ENCODE measurements at regions not wholly inside any gene's neighbourhood (a gene's known extent, or its start where the extent isn't known, plus 50 kb on each side); places are given as distances from the start of the nearest gene placed in this dataset.
"Not testable (repeated sequence)": the region's sequence is repeated elsewhere in the genome, so short reads cannot be mapped to it uniquely, and the experiment has no call there.

- no peak for DNase-seq
Measured at GRCh38 chr2:236910781-236911495, 174.8 kb upstream of the COPS8 start.

DNA sequence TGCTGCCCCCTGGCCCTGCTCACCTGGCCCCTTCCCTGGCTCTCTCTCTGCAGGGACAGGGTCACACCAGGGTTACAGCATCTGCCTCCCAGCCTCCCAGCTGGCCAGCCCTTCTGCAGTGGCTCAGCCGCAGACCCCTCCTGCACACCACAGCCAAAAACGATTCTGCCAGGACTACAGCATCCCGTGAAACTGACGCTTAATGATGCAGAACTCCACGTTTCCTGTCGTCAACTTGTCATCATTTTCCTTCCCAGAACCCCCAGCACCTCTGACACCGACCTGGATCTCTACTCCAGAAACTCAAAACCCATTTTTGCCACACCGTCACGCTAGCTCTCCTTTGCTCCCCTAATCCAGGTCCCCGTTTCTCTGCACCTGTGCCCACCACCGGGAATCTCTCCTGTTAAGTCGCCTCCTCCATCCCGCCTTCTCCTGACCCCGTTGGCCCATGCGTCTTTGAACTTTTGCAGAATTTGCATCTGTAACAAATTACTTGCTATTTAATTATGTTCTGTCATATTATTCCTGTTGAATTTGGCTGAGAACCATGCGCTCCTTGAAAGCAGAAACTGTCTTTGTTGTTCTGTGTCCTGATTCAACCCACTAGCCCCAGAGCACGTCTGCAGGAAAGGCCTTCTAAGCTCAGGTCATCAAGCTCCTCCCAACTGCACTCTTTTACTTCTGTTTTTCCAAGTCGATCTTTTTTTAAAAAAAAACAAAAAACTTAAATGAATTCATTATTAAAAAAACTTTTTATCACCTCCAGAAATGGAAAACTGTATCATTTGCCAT, 173.2 kb upstream of the COPS8 start:
- DNase-seq: no peak

DNA sequence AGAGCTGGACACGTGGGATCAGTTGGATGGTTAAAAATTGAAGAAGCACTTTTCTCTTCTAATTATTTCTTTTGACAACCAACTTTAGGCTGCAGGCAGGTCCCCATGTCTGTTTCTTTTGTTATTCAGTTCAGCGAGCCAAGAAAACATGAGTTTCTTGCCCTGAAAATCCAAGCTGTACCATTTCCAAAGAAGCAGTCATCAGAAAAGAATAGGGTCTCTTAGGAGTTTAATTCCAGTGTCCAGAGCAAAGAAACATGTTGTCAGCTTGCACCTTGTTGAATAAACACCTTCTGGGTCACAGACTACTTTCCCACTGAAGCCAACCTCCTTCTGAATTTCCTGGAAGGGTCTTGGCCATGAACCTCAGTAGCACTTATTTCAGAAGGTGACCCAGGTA, 170.5 kb upstream of the COPS8 start:
- no peak for DNase-seq

- no peak for DNase-seq
Measured at GRCh38 chr2:236915726-236916125, 170.0 kb upstream of the COPS8 start.

- DNase-seq: no peak
Measured at GRCh38 chr2:236916181-236916580, 169.5 kb upstream of the COPS8 start.

- DNase-seq: no peak
Measured at GRCh38 chr2:236916651-236917050, 169.0 kb upstream of the COPS8 start.

- DNase-seq: no peak
Measured at GRCh38 chr2:236917164-236917563, 168.5 kb upstream of the COPS8 start.

DNA sequence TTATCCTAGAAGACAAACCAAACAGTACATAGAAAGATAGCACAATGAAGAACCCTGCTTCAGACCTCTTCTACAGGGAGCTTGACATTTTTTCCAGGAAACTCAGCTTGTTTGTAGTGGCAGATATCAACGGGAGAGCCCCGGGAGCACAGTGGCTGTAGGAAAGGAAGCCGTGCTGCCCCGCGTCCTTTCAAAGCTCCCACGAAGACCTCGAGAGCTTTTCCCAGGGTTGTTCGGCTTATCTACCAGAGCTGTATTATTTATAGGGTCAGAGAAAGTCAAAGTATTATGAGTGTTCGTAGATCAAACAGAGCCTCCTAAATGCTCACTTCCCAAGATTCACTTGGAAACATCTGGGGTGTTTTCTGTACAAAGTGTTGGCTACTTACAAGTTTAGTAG, 167.1 kb upstream of the COPS8 start:
- no peak for DNase-seq

DNA sequence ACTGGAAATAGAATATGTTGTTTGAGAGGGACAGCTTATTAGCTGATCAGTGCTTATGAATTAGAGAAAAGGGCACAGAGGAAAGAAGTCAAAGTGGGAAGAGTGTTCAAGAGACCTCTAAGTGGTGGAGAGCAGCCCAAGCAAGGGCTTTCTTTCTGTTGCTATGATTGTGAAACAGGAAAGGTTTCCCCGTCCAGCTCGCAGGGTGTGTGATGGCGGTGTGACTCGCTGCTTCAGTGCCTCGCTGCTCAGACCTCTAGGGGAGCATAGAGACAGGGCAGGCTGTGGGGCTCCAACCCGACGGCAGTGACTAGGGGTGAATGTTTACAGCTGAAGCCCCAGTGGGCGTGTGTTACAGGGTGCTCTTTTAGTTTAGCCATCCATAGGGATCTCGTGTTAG, 166.5 kb upstream of the COPS8 start:
- no peak for DNase-seq

DNA sequence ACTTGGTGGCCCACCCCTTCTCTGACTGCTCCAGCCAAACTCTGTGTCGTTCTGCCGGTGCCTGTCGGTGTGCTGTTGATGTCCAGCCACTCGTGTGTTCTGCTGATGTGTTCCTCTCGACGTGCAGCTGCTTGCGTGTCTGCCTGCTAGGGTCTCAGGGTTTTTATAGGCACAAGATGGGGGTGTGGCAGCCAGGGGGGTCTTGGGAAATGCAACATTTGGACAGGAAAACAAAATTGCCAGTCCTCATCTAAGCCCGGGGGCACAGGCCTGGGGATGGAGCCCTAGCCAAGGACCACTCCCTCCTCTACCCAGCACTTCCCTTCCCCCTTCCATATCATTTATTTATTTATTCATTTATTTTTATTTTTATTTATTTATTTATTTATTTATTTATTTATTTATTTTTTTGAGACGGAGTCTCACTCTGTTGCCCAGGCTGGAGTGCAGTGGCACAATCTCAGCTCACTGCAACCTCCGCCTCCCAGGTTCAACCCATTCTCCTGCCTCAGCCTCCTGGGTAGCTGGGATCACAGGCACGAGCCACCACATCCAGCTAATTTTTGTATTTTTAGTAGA, 165.8 kb upstream of the COPS8 start:
- DNase-seq: not testable (repeated sequence)

GRCh38 chr2:236922061-236922460, 163.6 kb upstream of the COPS8 start:
- no peak for DNase-seq

DNA sequence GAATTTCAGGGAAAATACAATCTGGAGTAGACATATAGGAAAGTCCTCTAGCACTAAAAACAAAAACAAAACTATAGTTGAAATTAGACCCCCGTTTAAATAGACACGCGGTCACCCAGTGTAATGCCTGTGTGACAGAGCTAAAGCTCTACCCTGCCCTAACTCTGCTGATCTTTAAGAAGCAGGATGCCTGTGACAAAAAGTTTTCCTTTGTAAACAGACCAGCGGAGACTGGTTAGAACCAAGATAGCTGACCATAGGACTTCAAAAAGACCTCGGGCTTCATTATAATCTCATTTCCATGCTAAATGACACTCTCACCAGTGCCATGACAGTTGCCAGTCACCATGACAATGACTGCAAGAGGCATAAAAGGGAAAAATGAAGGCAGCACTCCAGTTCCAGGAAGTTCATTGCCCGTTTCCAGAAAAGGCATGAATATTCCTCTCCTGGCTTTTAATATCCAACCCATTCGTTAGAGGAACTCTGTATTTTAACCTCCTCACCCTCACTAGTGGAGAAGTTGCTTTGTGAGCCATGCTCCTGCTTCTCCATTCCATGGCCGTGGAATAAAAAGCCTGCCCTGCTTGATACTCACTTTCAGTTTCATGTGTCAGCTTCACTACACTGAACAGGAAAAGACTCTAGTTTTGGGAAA, 157.2 kb upstream of the COPS8 start:
- DNase-seq: no peak

- no peak for DNase-seq
Measured at GRCh38 chr2:236932831-236933361, 152.8 kb upstream of the COPS8 start.

DNA sequence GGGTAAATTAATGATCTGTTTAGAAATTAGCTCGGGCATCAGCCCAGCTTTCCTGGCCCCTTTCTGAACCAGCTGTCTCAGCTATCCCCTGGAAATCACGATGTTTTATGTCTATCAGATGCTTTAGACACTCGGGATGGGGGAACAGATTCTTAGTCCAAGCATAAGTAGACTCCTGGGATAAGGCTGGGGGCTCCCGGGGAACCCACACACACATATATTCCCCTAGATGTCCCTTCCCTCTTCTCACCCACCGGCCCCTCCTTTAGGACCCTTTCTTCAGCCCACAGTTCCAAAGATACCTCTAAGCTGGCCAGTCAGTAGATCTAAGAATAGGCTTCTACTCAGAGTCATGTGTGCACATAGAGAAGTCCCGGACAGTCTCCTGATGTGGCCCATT, 151.5 kb upstream of the COPS8 start:
- no peak for DNase-seq

DNA sequence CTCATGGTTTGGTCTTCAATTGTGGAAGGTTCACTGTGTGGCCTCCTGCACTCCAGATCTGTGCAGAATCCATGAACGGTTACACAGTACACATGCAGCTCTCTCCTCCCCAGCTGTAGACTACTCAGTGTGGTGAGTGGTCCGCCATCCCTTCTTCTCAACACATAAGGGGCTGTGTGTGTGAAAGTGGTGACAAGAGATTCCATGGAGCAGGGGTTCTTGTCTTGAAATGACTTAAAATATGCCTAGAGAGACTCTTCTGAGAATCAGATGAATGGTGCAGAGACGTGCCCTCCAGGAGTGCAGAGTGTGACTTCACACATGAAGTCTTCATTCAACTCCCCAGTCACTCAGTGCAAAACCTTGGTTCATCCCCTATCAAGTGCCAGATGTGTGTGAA, 151.0 kb upstream of the COPS8 start:
- no peak for DNase-seq

DNA sequence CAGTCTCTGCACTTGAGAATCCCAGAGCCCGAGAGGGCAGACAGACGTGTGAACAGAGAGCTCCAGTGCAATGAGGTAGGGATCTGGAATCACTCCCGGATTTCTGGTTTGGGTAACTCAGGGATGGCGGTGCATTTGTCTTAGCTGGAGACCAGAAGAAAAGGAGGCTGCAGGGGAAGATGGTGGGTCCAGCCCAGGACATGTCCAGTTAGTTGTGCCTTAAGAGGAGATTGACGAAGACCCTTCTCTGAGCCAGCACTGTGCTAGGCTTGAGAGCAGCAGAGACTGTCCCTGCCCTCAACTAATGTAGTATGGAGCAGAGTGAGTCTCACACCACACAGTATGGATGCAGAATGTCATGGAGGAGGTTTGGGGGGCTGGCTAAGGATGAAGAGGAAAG, 150.6 kb upstream of the COPS8 start:
- DNase-seq: no peak

- DNase-seq: no peak
Measured at GRCh38 chr2:236935631-236936445, 149.9 kb upstream of the COPS8 start.

- DNase-seq: no peak
Measured at GRCh38 chr2:236936446-236936940, 149.2 kb upstream of the COPS8 start.

GRCh38 chr2:236938126-236938525, 147.6 kb upstream of the COPS8 start:
- no peak for DNase-seq

DNA sequence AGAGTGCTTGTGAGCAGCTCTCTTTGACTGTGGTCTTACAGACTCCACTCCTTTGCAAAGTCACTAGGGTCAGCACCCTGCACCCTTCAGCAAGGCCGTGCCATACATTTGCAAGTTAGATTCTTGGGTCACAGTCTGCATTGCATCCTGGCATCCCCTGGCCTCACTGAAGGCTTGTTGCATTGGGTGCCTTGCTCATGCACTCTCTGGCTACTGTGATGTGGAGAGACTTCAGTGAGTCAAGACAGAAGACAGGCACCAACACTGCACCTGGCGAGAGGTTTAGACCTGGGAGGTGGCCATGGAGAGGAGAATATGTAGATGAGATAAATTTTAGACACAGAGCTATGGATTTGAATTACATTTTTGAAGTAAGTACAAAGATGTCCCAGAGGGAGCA, 146.4 kb upstream of the COPS8 start:
- DNase-seq: no peak

DNA sequence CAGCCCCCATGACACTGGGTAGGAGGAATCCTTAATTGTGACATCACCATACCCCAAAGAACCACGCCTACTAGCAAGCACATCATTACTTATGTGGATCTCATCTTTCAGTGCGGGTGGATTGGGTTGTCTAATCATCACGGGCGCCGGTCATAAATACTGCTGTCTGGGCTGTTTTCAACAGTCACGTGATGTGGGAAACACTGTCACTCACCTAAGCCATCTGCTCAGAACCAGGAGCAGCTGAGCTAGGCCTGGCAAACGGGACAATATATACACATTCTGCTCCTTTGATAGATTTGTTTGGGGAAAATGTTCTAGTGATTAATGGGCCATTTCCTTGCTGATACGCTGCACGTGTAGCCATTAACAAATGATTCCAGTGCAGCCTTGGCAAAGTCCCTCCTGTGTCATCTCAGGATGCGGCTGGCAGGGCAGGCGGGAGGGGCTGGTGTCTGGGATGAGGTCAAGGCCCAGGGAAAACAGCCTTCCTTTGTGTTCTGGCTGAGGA, 145.9 kb upstream of the COPS8 start:
- no peak for DNase-seq

- no peak for DNase-seq
Measured at GRCh38 chr2:236940497-236940896, 145.2 kb upstream of the COPS8 start.

Measured in activated effector memory CD4-positive, alpha-beta T cell treated with anti-CD3 and anti-CD28 coated beads, Interleukin-2, amount 50 U/mL, for 16 hours (primary cell).